Naive thymus-derived CD8-positive, alpha-beta T cell (primary cell): ENCODE measurements at regions not wholly inside any gene's neighbourhood (a gene's known extent, or its start where the extent isn't known, plus 50 kb on each side); places are given as distances from the start of the nearest gene placed in this dataset.

Source experiments
- ATAC-seq, 2 donors: fragments of 150-1000 bp; cut with Tn5 transposase in 1 of 2; sonication (Bioruptor Pico), chemical (Tn5 transposase) in 1 of 2; 1 replicate in 1 of 2; 2 replicates in 1 of 2; pipeline ENCODE4 v1.10.0; 2021; ENCODE audit warnings: mild to moderate bottlenecking in 2 of 2, moderate library complexity in 2 of 2
- POLR2A ChIA-PET: fragments of 350-600 bp; sonication (Branson Sonifier 250); formaldehyde crosslinking; loops from one replicate; lab custom pipeline; 2021; ENCODE audit warnings: antibody characterized with exemption; lab: Charles Lee
- DNase-seq, 10 donors: peaks; one replicate each; pipeline versions ENCODE4 v3.0.0 to v3.0.0-alpha.2; 2020 to 2022
- H3K27ac Mint-ChIP-seq, 10 donors: one replicate each; pipeline ENCODE4 v1.8.0; 2020 to 2022; ENCODE audit warnings: mild to moderate bottlenecking in 10 of 10, mixed read lengths in 10 of 10, moderate library complexity in 4 of 10, inconsistent platforms in 1 of 10
- H3K27me3 Mint-ChIP-seq, 5 donors: one replicate each; pipeline ENCODE4 v1.8.0; 2021 to 2022; ENCODE audit warnings: mixed read lengths in 5 of 5
- H3K36me3 Mint-ChIP-seq, 3 donors: one replicate each; pipeline ENCODE4 v1.8.0; 2020 to 2022; ENCODE audit warnings: mixed read lengths in 3 of 3, mild to moderate bottlenecking in 2 of 3, inconsistent platforms in 1 of 3
- H3K4me1 Mint-ChIP-seq, 4 donors: one replicate each; pipeline ENCODE4 v1.8.0; 2021 to 2022; ENCODE audit warnings: mixed read lengths in 4 of 4
- H3K4me3 Mint-ChIP-seq, 10 donors: one replicate each; pipeline ENCODE4 v1.8.0; 2020 to 2022; ENCODE audit warnings: mild to moderate bottlenecking in 10 of 10, mixed read lengths in 10 of 10, moderate library complexity in 6 of 10, inconsistent platforms in 1 of 10
- H3K9me3 Mint-ChIP-seq, 9 donors: one replicate each; pipeline ENCODE4 v1.8.0; 2020 to 2022; ENCODE audit warnings: mixed read lengths in 9 of 9, mild to moderate bottlenecking in 3 of 9, inconsistent platforms in 1 of 9, moderate library complexity in 1 of 9

GRCh38 chr1:30198795-30199403 lies 524.5 kb downstream of the MATN1 start:
- Mint-ChIP-seq H3K36me3 (no peaks in the 10 kb centered on the region), H3K27ac (no peak overlapping the region), H3K9me3 (peaks cover 0 to 12% (median 3%) of the 10 kb centered on the region in 9 donors), H3K27me3 (peaks cover 3 to 42% (median 31%) of the 10 kb centered on the region in 5 donors), H3K4me1 (peaks cover 0 to 2% (median 0%) of the 10 kb centered on the region in 4 donors), H3K4me3 (no peak overlapping the region)
- no peak for DNase-seq
- no peak for ATAC-seq
- POLR2A ChIA-PET: no interaction called here

- H3K27ac Mint-ChIP-seq: no peak overlapping the region
- H3K4me1 Mint-ChIP-seq: peaks cover 0 to 2% (median under 1%) of the 10 kb centered on the region in 4 donors
- POLR2A ChIA-PET: no interaction called here
- H3K27me3 Mint-ChIP-seq: peaks cover 5 to 47% (median 32%) of the 10 kb centered on the region in 5 donors
- DNase-seq (no peak), ATAC-seq (no peak)
- H3K9me3 Mint-ChIP-seq: peaks cover 0 to 12% (median 3%) of the 10 kb centered on the region in 9 donors
- no peaks in the 10 kb centered on the region for H3K36me3 Mint-ChIP-seq
- no peak overlapping the region for H3K4me3 Mint-ChIP-seq
Observed at GRCh38 chr1:30198451-30198760, 525.0 kb downstream of the MATN1 start.

GRCh38 chr1:30197639-30198450 lies 525.5 kb downstream of the MATN1 start:
- no peak for DNase-seq
- H3K9me3 Mint-ChIP-seq: peaks cover 0 to 12% (median 3%) of the 10 kb centered on the region in 9 donors
- ATAC-seq: no peak
- peaks cover 5 to 53% (median 32%) of the 10 kb centered on the region in 5 donors for H3K27me3 Mint-ChIP-seq
- no peak overlapping the region for H3K27ac Mint-ChIP-seq
- POLR2A ChIA-PET: no interaction called here
- H3K4me3 Mint-ChIP-seq: no peak overlapping the region
- H3K36me3 Mint-ChIP-seq: no peaks in the 10 kb centered on the region
- H3K4me1 Mint-ChIP-seq: peaks cover 0 to 4% (median under 1%) of the 10 kb centered on the region in 4 donors

- Mint-ChIP-seq H3K4me1 (peaks cover 0 to 5% (median under 1%) of the 10 kb centered on the region in 4 donors), H3K27ac (no peak overlapping the region), H3K4me3 (no peak overlapping the region), H3K27me3 (peaks cover 5 to 57% (median 32%) of the 10 kb centered on the region in 5 donors), H3K9me3 (peaks cover 0 to 12% (median 3%) of the 10 kb centered on the region in 9 donors), H3K36me3 (no peaks in the 10 kb centered on the region)
- no peak for ATAC-seq
- POLR2A ChIA-PET: no interaction called here
- no peak for DNase-seq
Observed at GRCh38 chr1:30196872-30197638, 526.3 kb downstream of the MATN1 start.

- ATAC-seq (no peak), DNase-seq (no peak)
- Mint-ChIP-seq H3K9me3 (peaks cover 0 to 12% (median 3%) of the 10 kb centered on the region in 9 donors), H3K36me3 (no peaks in the 10 kb centered on the region), H3K27ac (no peak overlapping the region), H3K4me1 (peaks cover 0 to 5% (median under 1%) of the 10 kb centered on the region in 4 donors), H3K4me3 (no peak overlapping the region), H3K27me3 (peaks cover 5 to 57% (median 32%) of the 10 kb centered on the region in 5 donors)
- POLR2A ChIA-PET: no interaction called here
Observed at GRCh38 chr1:30196457-30196856, 526.9 kb downstream of the MATN1 start.

- peaks cover 0 to 6% (median 0%) of the 10 kb centered on the region in 9 donors for H3K9me3 Mint-ChIP-seq
- H3K27ac Mint-ChIP-seq: peak overlapping the region in 1 of 10 donors; percentile 18
- POLR2A ChIA-PET: no interaction called here
- DNase-seq (no peak), ATAC-seq (no peak)
- no peak overlapping the region for H3K4me3 Mint-ChIP-seq
- no peaks in the 10 kb centered on the region for H3K36me3 Mint-ChIP-seq
- H3K4me1 Mint-ChIP-seq: peaks cover 0 to 10% (median 2%) of the 10 kb centered on the region in 4 donors
- H3K27me3 Mint-ChIP-seq: peaks cover 5 to 57% (median 32%) of the 10 kb centered on the region in 5 donors
Observed at GRCh38 chr1:30195424-30196134, 527.8 kb downstream of the MATN1 start.

GRCh38 chr1:30194741-30195423 lies 528.5 kb downstream of the MATN1 start:
- Mint-ChIP-seq H3K36me3 (no peaks in the 10 kb centered on the region), H3K9me3 (no peaks in the 10 kb centered on the region), H3K27ac (peak overlapping the region in 1 of 10 donors; percentile 18), H3K4me3 (peak overlapping the region in 1 of 10 donors; percentile 22), H3K4me1 (peaks cover 0 to 14% (median 2%) of the 10 kb centered on the region in 4 donors), H3K27me3 (peaks cover 5 to 59% (median 32%) of the 10 kb centered on the region in 5 donors)
- ATAC-seq (no peak), DNase-seq (no peak)
- POLR2A ChIA-PET: no interaction called here

GRCh38 chr1:30194046-30194619 lies 529.3 kb downstream of the MATN1 start:
- Mint-ChIP-seq H3K27ac (no peak overlapping the region), H3K4me1 (peaks cover 0 to 14% (median 2%) of the 10 kb centered on the region in 4 donors), H3K4me3 (no peak overlapping the region), H3K36me3 (no peaks in the 10 kb centered on the region), H3K9me3 (no peaks in the 10 kb centered on the region), H3K27me3 (peaks cover 11 to 66% (median 40%) of the 10 kb centered on the region in 5 donors)
- no peak for DNase-seq
- ATAC-seq: no peak
- POLR2A ChIA-PET: no interaction called here

GRCh38 chr1:30192969-30193630 lies 530.3 kb downstream of the MATN1 start:
- DNase-seq (no peak), ATAC-seq (no peak)
- peaks cover 13 to 71% (median 46%) of the 10 kb centered on the region in 5 donors for H3K27me3 Mint-ChIP-seq
- no peaks in the 10 kb centered on the region for H3K9me3 Mint-ChIP-seq
- peak overlapping the region in 1 of 10 donors; percentile 22 for H3K27ac Mint-ChIP-seq
- peaks cover 0 to 14% (median 2%) of the 10 kb centered on the region in 4 donors for H3K4me1 Mint-ChIP-seq
- peaks cover 0 to 2% (median 0%) of the 10 kb centered on the region in 3 donors for H3K36me3 Mint-ChIP-seq
- H3K4me3 Mint-ChIP-seq: no peak overlapping the region
- POLR2A ChIA-PET: no interaction called here

- Mint-ChIP-seq H3K27me3 (peaks cover 11 to 55% (median 35%) of the 10 kb centered on the region in 5 donors), H3K4me3 (peak overlapping the region in 1 of 10 donors; percentile 8), H3K4me1 (peaks cover 0 to 12% (median 2%) of the 10 kb centered on the region in 4 donors), H3K36me3 (peaks cover 0 to 2% (median 0%) of the 10 kb centered on the region in 3 donors), H3K27ac (peak overlapping the region in 1 of 10 donors; percentile 53), H3K9me3 (no peaks in the 10 kb centered on the region)
- DNase-seq (peak in 1 of 10 donors; percentile 21), ATAC-seq (no peak)
- POLR2A ChIA-PET: no interaction called here
Observed at GRCh38 chr1:30191154-30191702, 532.2 kb downstream of the MATN1 start.
